K562 (cell line): ENCODE measurements at regions not wholly inside any gene's neighbourhood (a gene's known extent, or its start where the extent isn't known, plus 50 kb on each side); places are given as distances from the start of the nearest gene placed in this dataset.

Experiments
- ATAC-seq: fragments of 200-7000 bp; cut with Tn5 transposase; 3 replicates; pipeline ENCODE4 v1.9.1; 2020; ENCODE audit warnings: moderate library complexity
- BruUV-seq: library from RNA; stranded (reverse); fragments of 400-500 nt; replicated peaks from 2 replicates; lab custom pipeline; 2021; lab: Mats Ljungman, UMichigan
- CTCF ChIA-PET: fragments of 300-600 bp; formaldehyde crosslinking; extraction: SDS; loops from one replicate; lab custom pipeline; 2021; ENCODE audit warnings: low intra/inter-chr PET ratio; lab: Yijun Ruan, JAX
- POLR2A ChIA-PET: fragments of 300-600, 350-650 bp; sonication (Branson Sonifier 250); formaldehyde crosslinking; extraction: SDS; loops from one replicate; lab custom pipeline; 2021; ENCODE audit warnings: antibody characterized with exemption, inconsistent platforms; lab: Yijun Ruan, JAX
- DNase-seq, 4 experiments: peaks; one replicate each; pipeline versions ENCODE4 v3.0.0 to v3.0.0-alpha.2; 2011 to 2018; ENCODE audit warnings: low spot score in 3 of 4, mixed read lengths in 3 of 4; ENCODE audit errors: extremely low read depth in 1 of 4
- FAIRE-seq: peaks from 2 replicates; lab custom pipeline; 2011; peaks lifted over from hg19 to GRCh38; lab: Jason Lieb, UNC
- H2AFZ ChIP-seq: 2 replicates; pipeline ENCODE4 v1.6.0; 2011; ENCODE audit warnings: low read depth, low read length, control low read depth, inconsistent platforms
- H3K27ac ChIP-seq: fragments of 200-600 bp; 3 replicates; pipeline ENCODE4 v1.8.0; 2011; ENCODE audit warnings: low read depth, mild to moderate bottlenecking, control low read depth, inconsistent platforms, low read length, moderate library complexity, mixed read lengths; ENCODE audit errors: extremely low read depth
- H3K27me3 ChIP-seq, 2 experiments: fragments of 300-600 bp in 1 of 2; 2 replicates in 1 of 2; 3 replicates in 1 of 2; pipeline versions ENCODE4 v1.6.0 to v1.8.0; 2011; ENCODE audit warnings: inconsistent platforms in 2 of 2, low read length in 2 of 2, mild to moderate bottlenecking in 1 of 2, mixed read lengths in 1 of 2, moderate library complexity in 1 of 2; ENCODE audit not compliant: control insufficient read depth in 2 of 2, insufficient read depth in 2 of 2
- H3K36me3 ChIP-seq: fragments of 300-600 bp; 3 replicates; pipeline ENCODE4 v1.8.0; 2011; ENCODE audit warnings: mild to moderate bottlenecking, low read length, inconsistent platforms; ENCODE audit not compliant: control insufficient read depth, insufficient read depth
- H3K4me1 ChIP-seq, 2 experiments: fragments of 200-600 bp in 1 of 2; replicated peaks in 1 of 2; 2 replicates in 1 of 2; 3 replicates in 1 of 2; pipeline versions ENCODE4 v1.5.1 to v1.8.0; 2011; ENCODE audit warnings: inconsistent platforms in 2 of 2, low read length in 2 of 2, mild to moderate bottlenecking in 1 of 2, mixed read lengths in 1 of 2, moderate library complexity in 1 of 2; ENCODE audit not compliant: control insufficient read depth in 2 of 2, insufficient read depth in 2 of 2
- H3K4me2 ChIP-seq: 2 replicates; pipeline ENCODE4 v1.6.1; 2011; ENCODE audit warnings: low read length, control low read depth, inconsistent platforms, mixed read lengths; ENCODE audit not compliant: insufficient read depth
- H3K4me3 ChIP-seq: fragments of 200-600 bp; sonication (generic), shearing (Covaris generic); 2 replicates; pipeline ENCODE4 v1.5.1; 2016; ENCODE audit warnings: control low read depth, inconsistent platforms
- H3K79me2 ChIP-seq: fragments of 200-600 bp; 3 replicates; pipeline ENCODE4 v1.8.0; 2011; ENCODE audit warnings: low read length, inconsistent platforms; ENCODE audit not compliant: control insufficient read depth, insufficient read depth
- H3K9ac ChIP-seq, 2 experiments: 2 replicates each; pipeline versions ENCODE4 v1.6.0 to v1.6.1; 2011; ENCODE audit warnings: low read depth in 2 of 2, low read length in 2 of 2, control low read depth in 1 of 2, inconsistent platforms in 1 of 2, mild to moderate bottlenecking in 1 of 2, mixed read lengths in 1 of 2; ENCODE audit not compliant: insufficient read depth in 1 of 2
- H3K9me1 ChIP-seq: one replicate; pipeline ENCODE4 v1.6.0; 2011; ENCODE audit warnings: inconsistent platforms, mild to moderate bottlenecking, low read length, moderate library complexity; ENCODE audit not compliant: control insufficient read depth, insufficient read depth
- H3K9me3 ChIP-seq: replicated peaks from 2 replicates; pipeline ENCODE4 v1.5.1; 2011; ENCODE audit warnings: low read depth, low read length, inconsistent platforms; ENCODE audit not compliant: control insufficient read depth, insufficient read depth
- H4K20me1 ChIP-seq: replicated peaks from 2 replicates; pipeline ENCODE4 v1.6.1; 2011; ENCODE audit warnings: low read length, inconsistent platforms, mixed read lengths; ENCODE audit not compliant: control insufficient read depth, insufficient read depth
- ATF3 ChIP-seq, 2 experiments: fragments of 450-650 bp in 1 of 2; sonication (generic) in 1 of 2; formaldehyde crosslinking in 1 of 2; IDR thresholded peaks in 1 of 2; conservative IDR thresholded peaks in 1 of 2; 2 replicates each; pipeline versions ENCODE4 v1.6.1 to v1.8.1; 2016 to 2023; ENCODE audit warnings: mild to moderate bottlenecking in 2 of 2, moderate library complexity in 2 of 2, inconsistent platforms in 1 of 2, missing genetic modification reagents in 1 of 2
- BMI1 ChIP-seq: fragments of 150-350 bp; IDR thresholded peaks from 2 replicates; pipeline ENCODE4 v1.6.1; 2014; ENCODE audit warnings: low read length
- JUN ChIP-seq, 2 experiments: sonication (generic) in 1 of 2; formaldehyde crosslinking in 1 of 2; IDR thresholded peaks; 2 replicates each; pipeline versions ENCODE4 v1.6.1 to v1.8.0; 2012 to 2022; ENCODE audit warnings: borderline replicate concordance in 2 of 2, mild to moderate bottlenecking in 2 of 2, improper control_type of control experiment in 1 of 2, low read depth in 1 of 2, low read length in 1 of 2, missing genetic modification reagents in 1 of 2
- KLF6 ChIP-seq: fragments of 250-450 bp; sonication (Bioruptor Pico); IDR thresholded peaks from 2 replicates; pipeline ENCODE4 v1.4.0; 2020; ENCODE audit warnings: mild to moderate bottlenecking, moderate library complexity, borderline replicate concordance
- NR4A1 ChIP-seq, 2 experiments: fragments of 250-450 bp in 1 of 2; fragments of 450-650 bp in 1 of 2; sonication (Bioruptor Pico) in 1 of 2; IDR thresholded peaks; 2 replicates each; pipeline versions ENCODE4 v1.4.0 to v1.6.1; 2016 to 2020; ENCODE audit warnings: mild to moderate bottlenecking in 2 of 2, missing compliant biosample characterization in 1 of 2, missing genetic modification characterization in 1 of 2, moderate library complexity in 1 of 2
- USF2 ChIP-seq: sonication (generic); formaldehyde crosslinking; IDR thresholded peaks from 2 replicates; pipeline ENCODE4 v1.5.0; 2020; ENCODE audit warnings: missing genetic modification reagents
- ZNF133 ChIP-seq: fragments of 250-450 bp; sonication (Bioruptor Pico); IDR thresholded peaks from 2 replicates; pipeline ENCODE4 v1.4.0; 2020; ENCODE audit warnings: mild to moderate bottlenecking
- WGBS: fragments of 100-300 bp; shearing (Covaris generic); methylation state at CpG from one replicate; pipeline ENCODE4 v1.1.6; 2016; ENCODE audit warnings: low coverage, mixed read lengths; ENCODE audit not compliant: insufficient coverage; ENCODE audit errors: missing lambda C conversion rate; 5-methylcytosine and 5-hydroxymethylcytosine counted together
- in situ Hi-C: fragments of 300-500 bp; cut with MboI; formaldehyde crosslinking; loops from 4 replicates; pipeline ENCODE4 v1.15.0; 2018; ENCODE audit warnings: inconsistent platforms, mixed read lengths
- intact Hi-C: fragments of 100-400 bp; cut with micrococcal nuclease; formaldehyde crosslinking; loops from 2 replicates; pipeline ENCODE4 v1.14.2; 2022
- TF ChIP-seq, protein P1 (sequence below), 2 experiments: fragments of 250-450 bp in 1 of 2; fragments of 450-650 bp in 1 of 2; sonication (Bioruptor Pico) in 1 of 2; IDR thresholded peaks; 2 replicates each; pipeline versions ENCODE4 v1.6.1 to v1.8.0; 2016 to 2021; ENCODE audit warnings: mild to moderate bottlenecking in 2 of 2, moderate library complexity in 2 of 2, missing compliant biosample characterization in 1 of 2, missing genetic modification characterization in 1 of 2
- TF ChIP-seq, protein P2 (sequence below): sonication (generic); formaldehyde crosslinking; IDR thresholded peaks from 2 replicates; pipeline ENCODE4 v1.8.0; 2022; ENCODE audit warnings: missing genetic modification reagents, mild to moderate bottlenecking, moderate library complexity, borderline replicate concordance

DNA sequence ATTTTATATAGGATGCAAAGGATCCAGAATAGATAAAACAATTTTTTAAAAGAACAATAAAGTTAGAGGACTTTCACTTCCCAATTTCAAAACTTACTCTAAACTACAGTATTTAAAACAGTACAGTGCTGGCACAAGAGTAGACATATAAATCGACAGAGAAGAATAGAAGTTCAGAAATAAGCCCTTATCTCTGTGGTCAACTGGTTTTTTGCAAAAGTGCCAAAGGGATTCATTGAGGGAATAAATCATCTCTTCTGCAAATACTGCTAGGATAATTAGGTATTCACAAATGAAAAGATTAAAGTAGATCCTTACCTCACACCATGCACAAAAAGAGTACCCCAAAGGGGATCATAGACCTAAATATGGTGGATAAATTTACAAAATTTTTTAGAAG is 431.0 kb upstream of the HTR2A start:
- ChIA-PET CTCF (no interaction called here), POLR2A (no interaction called here)
- 0% methylated on average over 1 of the region's 1 CpG for WGBS
- in situ Hi-C loops (no loop called here), intact Hi-C loops (no loop called here)
- Histone ChIP-seq H3K4me1 (no peaks in the 10 kb centered on the region), H3K27ac (no peak overlapping the region), H3K9me3 (no peaks in the 10 kb centered on the region), H4K20me1 (no peaks in the 10 kb centered on the region), H2AFZ (no peak overlapping the region), H3K79me2 (no peaks in the 10 kb centered on the region), H3K27me3 (no peaks in the 10 kb centered on the region), H3K9ac (no peak overlapping the region), H3K36me3 (no peaks in the 10 kb centered on the region), H3K9me1 (no peaks in the 10 kb centered on the region), H3K4me3 (no peak overlapping the region), H3K4me2 (no peak overlapping the region)
- no peak for ATAC-seq
- TF ChIP-seq ATF3 (IDR thresholded peaks at IDR 0.05) (no peak), ATF3 (CRISPR knock-in tag; conservative IDR thresholded peaks at IDR 0.05) (no peak), ZNF133 (CRISPR knock-in tag) (no peak), BMI1 (no peak), USF2 (CRISPR knock-in tag) (no peak), JUN (IDR thresholded peaks at IDR 0.05; ENCODE audit: borderline replicate concordance, low read depth, low read length) (no peak), JUN (CRISPR knock-in tag; IDR thresholded peaks at IDR 0.05; ENCODE audit: borderline replicate concordance) (no peak), KLF6 (CRISPR knock-in tag) (no peak), NR4A1 (CRISPR knock-in tag; IDR thresholded peaks at IDR 0.05) (no peak), NR4A1 (tag; IDR thresholded peaks at IDR 0.05) (no peak)
- TF ChIP-seq, protein P1, sequence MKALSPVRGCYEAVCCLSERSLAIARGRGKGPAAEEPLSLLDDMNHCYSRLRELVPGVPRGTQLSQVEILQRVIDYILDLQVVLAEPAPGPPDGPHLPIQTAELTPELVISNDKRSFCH (CRISPR knock-in tag; IDR thresholded peaks at IDR 0.05) = no peak
- TF ChIP-seq, protein P1 (tag; IDR thresholded peaks at IDR 0.05) = no peak
- TF ChIP-seq, protein P2, sequence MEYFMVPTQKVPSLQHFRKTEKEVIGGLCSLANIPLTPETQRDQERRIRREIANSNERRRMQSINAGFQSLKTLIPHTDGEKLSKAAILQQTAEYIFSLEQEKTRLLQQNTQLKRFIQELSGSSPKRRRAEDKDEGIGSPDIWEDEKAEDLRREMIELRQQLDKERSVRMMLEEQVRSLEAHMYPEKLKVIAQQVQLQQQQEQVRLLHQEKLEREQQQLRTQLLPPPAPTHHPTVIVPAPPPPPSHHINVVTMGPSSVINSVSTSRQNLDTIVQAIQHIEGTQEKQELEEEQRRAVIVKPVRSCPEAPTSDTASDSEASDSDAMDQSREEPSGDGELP = no peak
- FAIRE-seq = no peak
- DNase-seq = no peak
- BruUV-seq = no TSS peak
